Small intestine (tissue), 7 donors: ENCODE measurements at regions not wholly inside any gene's neighbourhood (a gene's known extent, or its start where the extent isn't known, plus 50 kb on each side); places are given as distances from the start of the nearest gene placed in this dataset.
A peak's percentile ranks its signal among the peaks of the same experiment; 100 is the strongest.

Experiments
- DNase-seq, 2 donors: peaks; one replicate each; pipeline versions ENCODE4 v3.0.0 to v3.0.0-alpha.2; 2013
- FAIRE-seq: peaks from 2 replicates; lab custom pipeline; 2012; peaks lifted over from hg19 to GRCh38; lab: Jason Lieb, UNC
- H3K27ac ChIP-seq, 3 donors: one replicate each; pipeline ENCODE4 v1.5.1; 2013; ENCODE audit warnings: low read length in 2 of 3, mild to moderate bottlenecking in 2 of 3, control low read depth in 1 of 3, inconsistent platforms in 1 of 3, low read depth in 1 of 3, moderate library complexity in 1 of 3
- H3K27me3 ChIP-seq, 3 donors: one replicate each; pipeline ENCODE4 v1.6.1; 2013; ENCODE audit warnings: low read length in 3 of 3, inconsistent platforms in 1 of 3; ENCODE audit not compliant: control insufficient read depth in 3 of 3, insufficient read depth in 3 of 3
- H3K36me3 ChIP-seq, 3 donors: one replicate each; pipeline ENCODE4 v1.6.1; 2013; ENCODE audit warnings: low read length in 3 of 3, inconsistent platforms in 1 of 3, low read depth in 1 of 3, mild to moderate bottlenecking in 1 of 3, moderate library complexity in 1 of 3; ENCODE audit not compliant: control insufficient read depth in 3 of 3, insufficient read depth in 2 of 3
- H3K4me1 ChIP-seq, 3 donors: one replicate each; pipeline ENCODE4 v1.6.1; 2013; ENCODE audit warnings: low read length in 2 of 3, inconsistent platforms in 1 of 3, low read depth in 1 of 3, mild to moderate bottlenecking in 1 of 3, moderate library complexity in 1 of 3; ENCODE audit not compliant: control insufficient read depth in 3 of 3, insufficient read depth in 2 of 3
- H3K4me3 ChIP-seq, 3 donors: one replicate each; pipeline ENCODE4 v1.5.1; 2013; ENCODE audit warnings: low read length in 3 of 3, control low read depth in 1 of 3, inconsistent platforms in 1 of 3, low read depth in 1 of 3, mild to moderate bottlenecking in 1 of 3, moderate library complexity in 1 of 3
- H3K9me3 ChIP-seq, 2 donors: one replicate each; pipeline ENCODE4 v1.6.1; 2013; ENCODE audit warnings: low read depth in 1 of 2, low read length in 1 of 2; ENCODE audit not compliant: control insufficient read depth in 2 of 2, insufficient read depth in 1 of 2
- WGBS, 3 donors: extraction: QIAGEN DNeasy Blood & Tissue Kit; methylation state at CpG; one replicate each; pipeline ENCODE4 v1.1.7; 2013; 5-methylcytosine and 5-hydroxymethylcytosine counted together
- donor health status: healthy with polysubstance abuse.
- donor health status: control.
- donor health status: control.
- donor health status: Bipolar disorder and iron deficiency.
- donor health status: healthy.

- Histone ChIP-seq H3K4me1 (no peaks in the 10 kb centered on the region), H3K4me3 (no peak overlapping the region), H3K27ac (no peak overlapping the region), H3K36me3 (no peaks in the 10 kb centered on the region), H3K27me3 (no peaks in the 10 kb centered on the region), H3K9me3 (peaks cover 0 to 1% of the 10 kb centered on the region in 2 donors)
- WGBS, 3 donors: 51 to 74% (median 68%) methylated on average over 1 of the region's 1 CpG
- DNase-seq (no peak), FAIRE-seq (no peak)
Measured at GRCh38 chr11:90531001-90531400, 308.2 kb upstream of the CHORDC1 start.

- 80 to 92% (median 88%) methylated on average over 1 of the region's 1 CpG for WGBS, 3 donors
- Histone ChIP-seq H3K4me1 (no peaks in the 10 kb centered on the region), H3K4me3 (no peak overlapping the region), H3K27ac (no peak overlapping the region), H3K36me3 (no peaks in the 10 kb centered on the region), H3K27me3 (no peaks in the 10 kb centered on the region), H3K9me3 (peaks cover 0 to 1% of the 10 kb centered on the region in 2 donors)
- FAIRE-seq: no peak
- DNase-seq: no peak
Measured at GRCh38 chr11:90525962-90526361, 303.1 kb upstream of the CHORDC1 start.

- Histone ChIP-seq H3K4me1 (no peaks in the 10 kb centered on the region), H3K36me3 (no peaks in the 10 kb centered on the region), H3K27me3 (no peaks in the 10 kb centered on the region), H3K27ac (no peak overlapping the region), H3K4me3 (no peak overlapping the region), H3K9me3 (no peaks in the 10 kb centered on the region)
- no peak for DNase-seq
- FAIRE-seq: no peak
Measured at GRCh38 chr11:90512846-90513245, 290.0 kb upstream of the CHORDC1 start.

GRCh38 chr11:90510839-90511238 is 288.0 kb upstream of the CHORDC1 start:
- Histone ChIP-seq H3K4me1 (no peaks in the 10 kb centered on the region), H3K27ac (no peak overlapping the region), H3K27me3 (no peaks in the 10 kb centered on the region), H3K9me3 (no peaks in the 10 kb centered on the region), H3K4me3 (no peak overlapping the region), H3K36me3 (no peaks in the 10 kb centered on the region)
- FAIRE-seq (no peak), DNase-seq (no peak)
- WGBS, 3 donors: 80 to 89% (median 82%) methylated on average over 5 of the region's 5 CpGs

- Histone ChIP-seq H3K27ac (no peak overlapping the region), H3K36me3 (no peaks in the 10 kb centered on the region), H3K4me3 (no peak overlapping the region), H3K4me1 (no peaks in the 10 kb centered on the region), H3K9me3 (no peaks in the 10 kb centered on the region), H3K27me3 (no peaks in the 10 kb centered on the region)
- FAIRE-seq: no peak
- WGBS, 3 donors: 61 to 80% (median 72%) methylated on average over 5 of the region's 5 CpGs
- no peak for DNase-seq
Measured at GRCh38 chr11:90500922-90501568, 278.2 kb upstream of the CHORDC1 start.

- WGBS, 3 donors: 89 to 97% (median 96%) methylated on average over 1 of the region's 1 CpG
- Histone ChIP-seq H3K9me3 (no peaks in the 10 kb centered on the region), H3K4me3 (no peak overlapping the region), H3K4me1 (no peaks in the 10 kb centered on the region), H3K27me3 (no peaks in the 10 kb centered on the region), H3K36me3 (no peaks in the 10 kb centered on the region), H3K27ac (no peak overlapping the region)
- FAIRE-seq (no peak), DNase-seq (no peak)
Measured at GRCh38 chr11:90496722-90497121, 273.9 kb upstream of the CHORDC1 start.

- H3K27ac ChIP-seq: no peak overlapping the region
- H3K9me3 ChIP-seq: no peaks in the 10 kb centered on the region
- H3K4me1 ChIP-seq: no peaks in the 10 kb centered on the region
- FAIRE-seq (no peak), DNase-seq (no peak)
- no peak overlapping the region for H3K4me3 ChIP-seq
- H3K27me3 ChIP-seq: no peaks in the 10 kb centered on the region
- H3K36me3 ChIP-seq: no peaks in the 10 kb centered on the region
Measured at GRCh38 chr11:90493379-90493778, 270.5 kb upstream of the CHORDC1 start.

GRCh38 chr11:90491466-90491865 is 268.6 kb upstream of the CHORDC1 start:
- Histone ChIP-seq H3K27me3 (no peaks in the 10 kb centered on the region), H3K9me3 (no peaks in the 10 kb centered on the region), H3K36me3 (no peaks in the 10 kb centered on the region), H3K4me1 (no peaks in the 10 kb centered on the region), H3K27ac (no peak overlapping the region), H3K4me3 (no peak overlapping the region)
- WGBS, 3 donors: 28 to 58% (median 37%) methylated on average over 2 of the region's 2 CpGs
- DNase-seq: no peak
- FAIRE-seq: no peak

- Histone ChIP-seq H3K4me3 (no peak overlapping the region), H3K36me3 (no peaks in the 10 kb centered on the region), H3K27me3 (no peaks in the 10 kb centered on the region), H3K4me1 (no peaks in the 10 kb centered on the region), H3K9me3 (no peaks in the 10 kb centered on the region), H3K27ac (no peak overlapping the region)
- WGBS, 3 donors: 27 to 40% (median 35%) methylated on average over 2 of the region's 2 CpGs
- FAIRE-seq (no peak), DNase-seq (peak; percentile 15 to 21)
Measured at GRCh38 chr11:90476442-90477007, 253.7 kb upstream of the CHORDC1 start.
